ENCODE measurements at regions not wholly inside any gene's neighbourhood (a gene's known extent, or its start where the extent isn't known, plus 50 kb on each side); places are given as distances from the start of the nearest gene placed in this dataset.

DNA sequence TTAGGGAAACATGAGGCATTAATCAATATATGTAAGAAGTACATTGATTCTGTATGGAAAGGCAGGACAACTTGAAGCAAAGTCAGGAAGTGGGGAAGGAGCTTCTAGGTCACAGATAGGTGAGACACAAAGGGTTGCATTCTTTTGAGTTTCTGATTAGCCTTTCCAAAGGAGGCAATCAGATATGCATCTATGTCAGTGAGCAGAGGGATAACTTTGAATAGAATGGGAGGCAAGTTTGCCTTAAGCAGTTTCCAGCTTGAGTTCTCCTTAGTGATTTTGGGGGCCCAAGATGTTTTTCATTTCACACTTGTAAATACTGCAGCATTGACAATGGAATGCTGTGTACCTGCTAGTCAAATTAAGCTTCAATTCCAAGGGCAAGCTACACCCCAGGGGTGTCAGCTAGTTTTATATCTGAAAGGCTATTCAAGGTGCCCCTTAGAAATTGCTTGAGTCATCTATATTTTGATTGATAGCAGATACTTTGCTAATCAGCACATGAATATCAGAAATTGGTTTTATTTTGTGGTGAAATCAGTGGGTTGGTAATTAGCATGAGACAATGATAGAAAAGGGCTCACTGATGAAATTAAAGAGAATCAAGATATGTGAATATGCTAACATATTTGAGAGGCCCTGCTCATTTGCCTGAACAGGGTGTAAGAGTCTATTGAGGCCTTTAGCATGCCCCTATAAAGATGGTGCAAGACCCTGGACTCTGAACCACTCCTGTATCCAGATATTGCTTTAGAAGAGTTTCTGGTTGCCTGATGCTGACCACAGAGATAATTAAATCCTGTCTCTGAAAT, 131.5 kb downstream of the TMEM17 start:
- Histone ChIP-seq H2AK9ac (replicated peaks; ENCODE audit: low read depth, low read length, poor library complexity) (no peak overlapping the region), H2BK120ac (ENCODE audit: low read depth, low read length) (no peak overlapping the region), H2BK20ac (ENCODE audit: low read depth, low read length) (no peak overlapping the region), H2AFZ (replicated peaks; ENCODE audit: low read length, poor library complexity) (no peak overlapping the region), H3K23ac (ENCODE audit: low read depth, low read length) (no peak overlapping the region), H2BK15ac (ENCODE audit: low read depth, low read length) (no peak overlapping the region), H3K4me1 (ENCODE audit: control insufficient read depth, insufficient read depth, low read length) (no peaks in the 10 kb centered on the region), H2BK5ac (ENCODE audit: low read depth, low read length, poor library complexity, severe bottlenecking) (no peak overlapping the region), H4K20me1 (ENCODE audit: insufficient read depth, low read length) (no peaks in the 10 kb centered on the region), H3K79me1 (ENCODE audit: low read depth in 1 of 2, low read length in 2 of 2) (no peaks in the 10 kb centered on the region), H4K8ac (ENCODE audit: low read depth in 2 of 2, low read length in 2 of 2) (no peak overlapping the region), H3K18ac (ENCODE audit: low read depth, low read length) (no peak overlapping the region), H3K9ac (ENCODE audit: low read depth, low read length) (no peak overlapping the region), H3K4me3 (ENCODE audit: insufficient read depth, low read depth, low read length) (no peak overlapping the region), H3K9me1 (ENCODE audit: insufficient read depth, low read length) (no peaks in the 10 kb centered on the region), H3K4me2 (ENCODE audit: low read depth, low read length) (no peak overlapping the region), H4K5ac (ENCODE audit: low read depth, low read length) (no peak overlapping the region), H3K36me3 (ENCODE audit: control insufficient read depth, insufficient read depth, low read length) (no peaks in the 10 kb centered on the region), H3K14ac (replicated peaks; ENCODE audit: low read depth, low read length) (no peak overlapping the region), H3K9me3 (ENCODE audit: control insufficient read depth, insufficient read depth, low read length) (peaks cover 6% of the 10 kb centered on the region; the same call in 1 of the 2 replicates), H3K56ac (ENCODE audit: extremely low read depth, insufficient read depth, low read length) (no peak overlapping the region), H2AK5ac (ENCODE audit: low read depth, low read length) (no peak overlapping the region), H3K4ac (ENCODE audit: low read depth, low read length) (no peak overlapping the region), H4K91ac (ENCODE audit: insufficient read depth, low read depth, low read length) (no peak overlapping the region), H3K27me3 (ENCODE audit: control insufficient read depth, insufficient read depth, low read length) (peaks cover 2% of the 10 kb centered on the region; the same call in 1 of the 2 replicates), H3K27ac (ENCODE audit: insufficient read depth, low read length) (no peak overlapping the region)
- in situ Hi-C loops (cut with MboI; ENCODE audit: low sequenced_read_pairs) (no loop called here), dilution Hi-C loops (cut with HindIII; ENCODE audit: low sequenced_read_pairs, unreplicated experiment) (no loop called here), intact Hi-C loops (cut with micrococcal nuclease) (no loop called here)
- TF ChIP-seq, protein P1, sequence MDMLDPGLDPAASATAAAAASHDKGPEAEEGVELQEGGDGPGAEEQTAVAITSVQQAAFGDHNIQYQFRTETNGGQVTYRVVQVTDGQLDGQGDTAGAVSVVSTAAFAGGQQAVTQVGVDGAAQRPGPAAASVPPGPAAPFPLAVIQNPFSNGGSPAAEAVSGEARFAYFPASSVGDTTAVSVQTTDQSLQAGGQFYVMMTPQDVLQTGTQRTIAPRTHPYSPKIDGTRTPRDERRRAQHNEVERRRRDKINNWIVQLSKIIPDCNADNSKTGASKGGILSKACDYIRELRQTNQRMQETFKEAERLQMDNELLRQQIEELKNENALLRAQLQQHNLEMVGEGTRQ (IDR thresholded peaks at IDR 0.05; ENCODE audit: low read depth, low read length), result no peak
- TF ChIP-seq MAFK (IDR thresholded peaks at IDR 0.05; ENCODE audit: low read depth, low read length), result 0 out of 2 replicates have a peak, but pooled peaks have one; percentile 2
- no TSS peak for BruUV-seq (replicated peaks)
- CTCF ChIA-PET, result no interaction called here
- ATAC-seq (ENCODE audit: low read depth) (no peak), DNase-seq (no peak)
- POLR2A ChIA-PET (ENCODE audit: unreplicated experiment), result no interaction called here

Data from IMR-90 (cell line).